ENCODE measurements at regions not wholly inside any gene's neighbourhood (a gene's known extent, or its start where the extent isn't known, plus 50 kb on each side); places are given as distances from the start of the nearest gene placed in this dataset.
A peak's percentile ranks its signal among the peaks of the same experiment; 100 is the strongest.

DNA sequence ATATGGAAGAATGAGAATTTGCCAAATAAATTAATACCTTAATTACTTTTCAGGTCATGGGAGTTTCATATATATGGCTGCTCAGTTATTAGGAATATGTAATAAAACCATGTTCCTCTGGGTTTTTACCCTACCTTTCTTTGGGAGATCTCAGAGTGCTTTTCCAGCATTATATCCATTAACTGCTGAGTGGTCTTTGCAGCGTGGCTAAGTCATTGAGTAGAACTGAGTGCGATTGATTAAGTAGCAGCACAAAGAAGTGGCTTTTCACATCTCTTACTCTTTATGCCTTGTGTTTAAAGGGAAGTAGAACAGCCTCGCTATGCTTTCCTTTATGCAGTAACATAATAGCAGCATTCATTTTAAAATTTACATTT lies 340.1 kb downstream of the SNAPC1 start:
- Histone ChIP-seq H3K27me3 (ENCODE audit: control insufficient read depth in 1 of 2, insufficient read depth in 1 of 2, low read length in 2 of 2) (peaks cover 0 to 5% of the 10 kb centered on the region in 2 experiments), H2AK5ac (ENCODE audit: low read length, severe bottlenecking) (no peak overlapping the region), H2BK15ac (ENCODE audit: low read depth, poor library complexity, severe bottlenecking) (no peak overlapping the region), H4K8ac (ENCODE audit: low read length) (no peak overlapping the region), H3K9me3 (ENCODE audit: control insufficient read depth, low read length) (no peaks in the 10 kb centered on the region), H3K18ac (ENCODE audit: low read depth in 1 of 2, low read length in 2 of 2) (no peak overlapping the region), H2AFZ (ENCODE audit: low read depth, low read length) (no peak overlapping the region), H4K91ac (ENCODE audit: low read length) (no peak overlapping the region), H2BK12ac (ENCODE audit: low read length in 2 of 2) (no peak overlapping the region), H3K9ac (ENCODE audit: low read length) (no peak overlapping the region), H3K23ac (ENCODE audit: low read length in 2 of 2) (no peak overlapping the region), H3K4me3 (ENCODE audit: insufficient read depth in 1 of 2, low read depth in 1 of 2, low read length in 2 of 2) (no peak overlapping the region), H3K79me1 (replicated peaks; ENCODE audit: low read length, poor library complexity, severe bottlenecking) (no peaks in the 10 kb centered on the region), H2BK120ac (ENCODE audit: low read depth, low read length) (no peak overlapping the region), H3K4me2 (ENCODE audit: low read length, poor library complexity, severe bottlenecking) (no peak overlapping the region), H3K14ac (ENCODE audit: low read length in 2 of 2) (no peak overlapping the region), H2BK5ac (ENCODE audit: low read depth, low read length, poor library complexity, severe bottlenecking) (no peak overlapping the region), H3K4me1 (ENCODE audit: control insufficient read depth, insufficient read depth, low read depth, low read length) (no peaks in the 10 kb centered on the region), H3K4ac (ENCODE audit: low read depth in 1 of 2, low read length in 2 of 2) (no peak overlapping the region), H3K27ac (ENCODE audit: low read length, poor library complexity, severe bottlenecking) (no peak overlapping the region), H3K36me3 (ENCODE audit: control insufficient read depth in 1 of 2, insufficient read depth in 2 of 2, low read depth in 1 of 2, low read length in 2 of 2) (peaks cover 0 to 4% of the 10 kb centered on the region in 2 experiments)
- DNase-seq, result no peak
- 60% methylated on average over 1 of the region's 3 CpGs for WGBS

DNA sequence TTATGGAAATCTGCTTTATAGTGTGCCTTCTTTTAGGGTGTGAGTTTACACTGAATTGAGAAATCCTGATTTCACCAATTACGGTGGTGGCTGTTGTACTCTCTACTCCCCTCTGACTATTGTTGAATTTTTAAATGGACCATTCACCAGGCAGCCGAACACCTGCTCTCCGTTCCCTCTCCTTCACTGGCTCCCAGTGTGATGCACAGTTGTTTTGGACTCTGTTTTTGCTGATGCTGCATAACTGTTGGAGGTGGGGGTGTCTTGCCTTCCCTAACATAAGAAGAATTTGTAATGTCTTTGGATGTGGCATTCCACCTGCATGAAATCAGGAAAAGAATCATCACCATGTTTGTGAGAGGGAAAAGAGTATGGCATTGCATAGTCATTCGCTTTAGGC lies 341.2 kb downstream of the SNAPC1 start:
- no peaks in the 10 kb centered on the region for H3K79me1 ChIP-seq (replicated peaks; ENCODE audit: low read length, poor library complexity, severe bottlenecking)
- no peak overlapping the region for H4K91ac ChIP-seq (ENCODE audit: low read length)
- no peak overlapping the region for H2AK5ac ChIP-seq (ENCODE audit: low read length, severe bottlenecking)
- H2AFZ ChIP-seq (ENCODE audit: low read depth, low read length), result no peak overlapping the region
- no peak overlapping the region for H2BK120ac ChIP-seq (ENCODE audit: low read depth, low read length)
- no peaks in the 10 kb centered on the region for H3K9me3 ChIP-seq (ENCODE audit: control insufficient read depth, low read length)
- H3K27me3 ChIP-seq (ENCODE audit: control insufficient read depth in 1 of 2, insufficient read depth in 1 of 2, low read length in 2 of 2), result peaks cover 0 to 5% of the 10 kb centered on the region in 2 experiments
- H3K14ac ChIP-seq (ENCODE audit: low read length in 2 of 2), result no peak overlapping the region
- H2BK12ac ChIP-seq (ENCODE audit: low read length in 2 of 2), result no peak overlapping the region
- no peak overlapping the region for H3K4me2 ChIP-seq (ENCODE audit: low read length, poor library complexity, severe bottlenecking)
- no peak overlapping the region for H2BK15ac ChIP-seq (ENCODE audit: low read depth, poor library complexity, severe bottlenecking)
- 92% methylated on average over 2 of the region's 4 CpGs for WGBS
- no peaks in the 10 kb centered on the region for H3K4me1 ChIP-seq (ENCODE audit: control insufficient read depth, insufficient read depth, low read depth, low read length)
- H3K4me3 ChIP-seq (ENCODE audit: insufficient read depth in 1 of 2, low read depth in 1 of 2, low read length in 2 of 2), result no peak overlapping the region
- no peak for DNase-seq
- H3K4ac ChIP-seq (ENCODE audit: low read depth in 1 of 2, low read length in 2 of 2), result no peak overlapping the region
- H4K8ac ChIP-seq (ENCODE audit: low read length), result no peak overlapping the region
- H3K18ac ChIP-seq (ENCODE audit: low read depth in 1 of 2, low read length in 2 of 2), result no peak overlapping the region
- H2BK5ac ChIP-seq (ENCODE audit: low read depth, low read length, poor library complexity, severe bottlenecking), result no peak overlapping the region
- H3K9ac ChIP-seq (ENCODE audit: low read length), result no peak overlapping the region
- H3K23ac ChIP-seq (ENCODE audit: low read length in 2 of 2), result no peak overlapping the region
- no peak overlapping the region for H3K27ac ChIP-seq (ENCODE audit: low read length, poor library complexity, severe bottlenecking)
- H3K36me3 ChIP-seq (ENCODE audit: control insufficient read depth in 1 of 2, insufficient read depth in 2 of 2, low read depth in 1 of 2, low read length in 2 of 2), result peaks cover 0 to 4% of the 10 kb centered on the region in 2 experiments

DNA sequence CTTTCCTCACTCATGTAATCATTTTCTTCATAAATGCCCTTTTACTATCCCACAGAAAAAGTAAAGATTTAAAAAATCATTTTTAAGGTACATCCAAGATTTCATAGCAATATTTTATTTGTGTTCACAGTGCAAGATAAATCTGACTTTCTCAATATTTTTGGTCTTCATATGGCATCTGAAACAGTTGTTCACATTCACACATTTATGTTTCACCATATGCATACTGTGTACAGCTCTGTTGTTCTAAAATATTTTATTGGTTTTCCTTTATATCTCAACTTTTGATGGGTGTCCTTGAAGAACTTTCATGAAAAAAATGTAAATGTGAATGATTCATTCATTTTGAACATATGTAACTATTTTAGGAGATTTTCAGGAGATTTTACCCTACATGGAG lies 348.7 kb downstream of the SNAPC1 start:
- Histone ChIP-seq H3K14ac (ENCODE audit: low read length in 2 of 2) (no peak overlapping the region), H2BK5ac (ENCODE audit: low read depth, low read length, poor library complexity, severe bottlenecking) (no peak overlapping the region), H3K27ac (ENCODE audit: low read length, poor library complexity, severe bottlenecking) (no peak overlapping the region), H2BK15ac (ENCODE audit: low read depth, poor library complexity, severe bottlenecking) (no peak overlapping the region), H3K4me2 (ENCODE audit: low read length, poor library complexity, severe bottlenecking) (no peak overlapping the region), H3K36me3 (ENCODE audit: control insufficient read depth in 1 of 2, insufficient read depth in 2 of 2, low read depth in 1 of 2, low read length in 2 of 2) (no peaks in the 10 kb centered on the region), H3K18ac (ENCODE audit: low read depth in 1 of 2, low read length in 2 of 2) (no peak overlapping the region), H4K91ac (ENCODE audit: low read length) (no peak overlapping the region), H4K8ac (ENCODE audit: low read length) (no peak overlapping the region), H3K23ac (ENCODE audit: low read length in 2 of 2) (no peak overlapping the region), H2AK5ac (ENCODE audit: low read length, severe bottlenecking) (no peak overlapping the region), H3K4me1 (ENCODE audit: control insufficient read depth, insufficient read depth, low read depth, low read length) (no peaks in the 10 kb centered on the region), H3K4ac (ENCODE audit: low read depth in 1 of 2, low read length in 2 of 2) (no peak overlapping the region), H2BK120ac (ENCODE audit: low read depth, low read length) (no peak overlapping the region), H3K79me1 (replicated peaks; ENCODE audit: low read length, poor library complexity, severe bottlenecking) (no peaks in the 10 kb centered on the region), H3K27me3 (ENCODE audit: control insufficient read depth in 1 of 2, insufficient read depth in 1 of 2, low read length in 2 of 2) (peaks cover 10 to 19% of the 10 kb centered on the region in 2 experiments), H2AFZ (ENCODE audit: low read depth, low read length) (no peak overlapping the region), H2BK12ac (ENCODE audit: low read length in 2 of 2) (no peak overlapping the region), H3K9me3 (ENCODE audit: control insufficient read depth, low read length) (no peaks in the 10 kb centered on the region), H3K4me3 (ENCODE audit: insufficient read depth in 1 of 2, low read depth in 1 of 2, low read length in 2 of 2) (no peak overlapping the region), H3K9ac (ENCODE audit: low read length) (no peak overlapping the region)
- no peak for DNase-seq

DNA sequence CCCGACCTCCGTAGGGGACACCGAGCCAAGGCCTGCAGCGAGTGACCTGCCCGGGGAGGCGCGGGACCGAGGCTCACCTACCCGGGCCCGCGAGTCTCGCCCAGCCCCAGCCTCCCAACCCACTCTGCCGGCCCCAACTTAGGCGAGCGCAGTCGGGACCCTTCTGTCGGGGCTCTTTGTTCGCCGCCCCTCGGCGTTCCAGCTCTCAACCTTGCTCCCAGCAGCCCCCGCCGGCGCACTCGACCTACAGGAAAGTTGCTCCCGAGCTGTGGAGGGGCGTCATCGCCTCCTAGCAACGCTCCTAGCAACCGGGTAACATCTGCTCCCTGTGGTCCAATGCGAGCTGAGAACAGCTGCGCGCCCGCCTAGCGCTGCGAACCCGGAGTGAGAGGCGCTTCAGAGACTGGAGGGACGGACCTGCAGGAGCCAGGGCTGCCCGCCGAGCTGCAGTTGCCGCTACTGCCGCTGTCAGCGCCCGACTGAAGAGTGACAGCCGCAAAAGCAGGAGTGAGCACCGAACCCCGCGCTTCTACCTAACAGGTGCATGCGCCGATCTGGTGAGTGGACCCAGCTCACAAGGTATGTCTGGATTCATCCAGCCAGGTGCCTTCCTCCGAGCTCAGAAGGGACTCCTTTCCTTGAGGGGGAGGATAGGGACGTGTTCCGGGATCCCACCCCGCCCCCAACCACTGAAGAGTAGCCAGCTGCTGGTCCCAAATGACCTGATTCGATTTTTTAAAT lies 355.0 kb downstream of the SNAPC1 start:
- no peak overlapping the region for H3K18ac ChIP-seq (ENCODE audit: low read depth in 1 of 2, low read length in 2 of 2)
- no peak overlapping the region for H2BK120ac ChIP-seq (ENCODE audit: low read depth, low read length)
- H3K9ac ChIP-seq (ENCODE audit: low read length), result peak overlapping the region; percentile 35
- peaks cover 34 to 81% of the 10 kb centered on the region in 2 experiments for H3K27me3 ChIP-seq (ENCODE audit: control insufficient read depth in 1 of 2, insufficient read depth in 1 of 2, low read length in 2 of 2)
- H2BK15ac ChIP-seq (ENCODE audit: low read depth, poor library complexity, severe bottlenecking), result no peak overlapping the region
- H3K14ac ChIP-seq (ENCODE audit: low read length in 2 of 2), result no peak overlapping the region
- no peak overlapping the region for H3K4ac ChIP-seq (ENCODE audit: low read depth in 1 of 2, low read length in 2 of 2)
- H3K27ac ChIP-seq (ENCODE audit: low read length, poor library complexity, severe bottlenecking), result no peak overlapping the region
- H2BK5ac ChIP-seq (ENCODE audit: low read depth, low read length, poor library complexity, severe bottlenecking), result no peak overlapping the region
- H3K4me2 ChIP-seq (ENCODE audit: low read length, poor library complexity, severe bottlenecking), result peak overlapping the region; percentile 92
- H2BK12ac ChIP-seq (ENCODE audit: low read length in 2 of 2), result no peak overlapping the region
- H3K79me1 ChIP-seq (replicated peaks; ENCODE audit: low read length, poor library complexity, severe bottlenecking), result no peaks in the 10 kb centered on the region
- WGBS, result 1% methylated on average over 56 of the region's 56 CpGs
- no peaks in the 10 kb centered on the region for H3K9me3 ChIP-seq (ENCODE audit: control insufficient read depth, low read length)
- H2AFZ ChIP-seq (ENCODE audit: low read depth, low read length), result no peak overlapping the region
- H3K4me1 ChIP-seq (ENCODE audit: control insufficient read depth, insufficient read depth, low read depth, low read length), result peaks cover 9% of the 10 kb centered on the region
- peak; percentile 54 for DNase-seq
- no peak overlapping the region for H3K23ac ChIP-seq (ENCODE audit: low read length in 2 of 2)
- H4K8ac ChIP-seq (ENCODE audit: low read length), result no peak overlapping the region
- peak overlapping the region; percentile 53 to 75 for H3K4me3 ChIP-seq (ENCODE audit: insufficient read depth in 1 of 2, low read depth in 1 of 2, low read length in 2 of 2)
- H3K36me3 ChIP-seq (ENCODE audit: control insufficient read depth in 1 of 2, insufficient read depth in 2 of 2, low read depth in 1 of 2, low read length in 2 of 2), result no peaks in the 10 kb centered on the region
- H2AK5ac ChIP-seq (ENCODE audit: low read length, severe bottlenecking), result no peak overlapping the region
- H4K91ac ChIP-seq (ENCODE audit: low read length), result no peak overlapping the region

Data from mesenchymal stem cell (in vitro differentiated cells and primary cell).